ENCODE measurements at regions not wholly inside any gene's neighbourhood (a gene's known extent, or its start where the extent isn't known, plus 50 kb on each side); places are given as distances from the start of the nearest gene placed in this dataset.

DNA sequence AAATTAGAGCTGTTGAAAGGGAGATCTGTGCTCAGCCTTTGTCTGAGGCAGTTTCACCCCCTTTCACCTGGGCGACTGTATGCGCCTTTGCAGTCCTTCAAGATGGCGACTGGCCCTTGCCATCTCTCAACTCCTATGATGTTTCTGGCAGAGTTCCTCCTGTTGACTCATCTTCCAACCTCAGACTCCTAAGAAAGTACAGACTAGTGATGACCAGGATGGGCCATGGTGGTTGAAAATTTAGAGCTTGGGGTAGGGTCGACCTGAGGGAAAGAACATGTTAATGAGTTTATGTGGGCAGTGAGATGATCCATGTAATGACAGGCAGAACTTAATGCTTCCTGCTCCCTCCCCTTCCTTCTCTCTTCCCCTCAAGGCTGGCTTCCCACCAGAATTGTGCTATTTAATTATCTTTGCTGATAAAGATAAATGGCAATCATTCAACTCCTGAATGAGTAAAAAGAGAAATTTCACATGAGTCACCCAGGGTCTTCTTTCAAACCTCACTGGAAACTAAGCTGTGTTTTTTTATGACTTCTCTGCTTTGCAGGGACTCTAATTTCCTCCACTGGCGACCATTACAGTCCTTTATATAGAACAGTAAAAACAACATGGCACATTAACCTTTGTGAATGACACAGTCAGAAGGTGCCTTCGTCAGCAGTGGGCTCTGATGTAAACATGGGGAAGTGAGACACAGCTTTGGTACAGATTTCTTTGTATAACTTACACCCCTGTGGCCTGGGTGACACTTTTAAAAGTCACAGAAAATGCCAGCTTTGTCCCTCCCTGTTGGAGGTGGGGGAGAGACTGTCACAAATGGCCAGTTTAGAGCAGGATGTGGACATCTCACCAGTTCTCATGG lies 103.5 kb downstream of the SCP2D1 start:
- no peak overlapping the region for H3K4me3 Mint-ChIP-seq
- TF ChIP-seq, protein P1, sequence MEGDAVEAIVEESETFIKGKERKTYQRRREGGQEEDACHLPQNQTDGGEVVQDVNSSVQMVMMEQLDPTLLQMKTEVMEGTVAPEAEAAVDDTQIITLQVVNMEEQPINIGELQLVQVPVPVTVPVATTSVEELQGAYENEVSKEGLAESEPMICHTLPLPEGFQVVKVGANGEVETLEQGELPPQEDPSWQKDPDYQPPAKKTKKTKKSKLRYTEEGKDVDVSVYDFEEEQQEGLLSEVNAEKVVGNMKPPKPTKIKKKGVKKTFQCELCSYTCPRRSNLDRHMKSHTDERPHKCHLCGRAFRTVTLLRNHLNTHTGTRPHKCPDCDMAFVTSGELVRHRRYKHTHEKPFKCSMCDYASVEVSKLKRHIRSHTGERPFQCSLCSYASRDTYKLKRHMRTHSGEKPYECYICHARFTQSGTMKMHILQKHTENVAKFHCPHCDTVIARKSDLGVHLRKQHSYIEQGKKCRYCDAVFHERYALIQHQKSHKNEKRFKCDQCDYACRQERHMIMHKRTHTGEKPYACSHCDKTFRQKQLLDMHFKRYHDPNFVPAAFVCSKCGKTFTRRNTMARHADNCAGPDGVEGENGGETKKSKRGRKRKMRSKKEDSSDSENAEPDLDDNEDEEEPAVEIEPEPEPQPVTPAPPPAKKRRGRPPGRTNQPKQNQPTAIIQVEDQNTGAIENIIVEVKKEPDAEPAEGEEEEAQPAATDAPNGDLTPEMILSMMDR (IDR thresholded peaks at IDR 0.05; ENCODE audit: unreplicated experiment in 3 of 3), result no peak
- peaks cover 29% of the 10 kb centered on the region for H3K4me1 Mint-ChIP-seq
- H3K27ac Mint-ChIP-seq, result peak overlapping the region; percentile 52 to 83 (median 67)
- H3K9me3 Mint-ChIP-seq, result no peaks in the 10 kb centered on the region
- H3K27me3 Mint-ChIP-seq (ENCODE audit: low read depth), result peaks cover 2% of the 10 kb centered on the region
- no peaks in the 10 kb centered on the region for H3K36me3 Mint-ChIP-seq (ENCODE audit: low read depth)

DNA sequence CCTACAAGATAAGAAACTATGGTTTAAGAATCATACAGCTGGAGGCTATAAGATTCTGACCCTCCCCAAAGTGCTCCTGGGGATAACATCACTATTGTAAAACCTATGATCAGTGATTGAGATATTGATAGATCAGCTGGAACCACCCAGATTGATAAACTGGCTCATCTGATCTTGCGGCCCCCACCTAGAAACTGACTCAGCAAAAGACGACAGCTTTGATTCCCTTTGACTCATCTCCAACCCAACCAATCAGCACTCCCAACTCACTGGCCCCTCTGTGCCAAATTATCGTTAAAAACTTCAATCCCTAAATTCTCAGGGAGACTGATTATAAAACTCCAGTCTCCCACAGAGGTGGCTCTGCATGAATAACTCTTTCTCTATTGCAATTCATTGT lies 106.4 kb downstream of the SCP2D1 start:
- Mint-ChIP-seq H3K27me3 (ENCODE audit: low read depth) (peaks cover 8% of the 10 kb centered on the region), H3K4me1 (peaks cover 29% of the 10 kb centered on the region), H3K4me3 (no peak overlapping the region), H3K27ac (peak overlapping the region in 2 of 3 experiments; percentile 39 to 60), H3K9me3 (no peaks in the 10 kb centered on the region), H3K36me3 (ENCODE audit: low read depth) (no peaks in the 10 kb centered on the region)
- TF ChIP-seq, protein P1 (IDR thresholded peaks at IDR 0.05; ENCODE audit: unreplicated experiment in 3 of 3), result no peak

DNA sequence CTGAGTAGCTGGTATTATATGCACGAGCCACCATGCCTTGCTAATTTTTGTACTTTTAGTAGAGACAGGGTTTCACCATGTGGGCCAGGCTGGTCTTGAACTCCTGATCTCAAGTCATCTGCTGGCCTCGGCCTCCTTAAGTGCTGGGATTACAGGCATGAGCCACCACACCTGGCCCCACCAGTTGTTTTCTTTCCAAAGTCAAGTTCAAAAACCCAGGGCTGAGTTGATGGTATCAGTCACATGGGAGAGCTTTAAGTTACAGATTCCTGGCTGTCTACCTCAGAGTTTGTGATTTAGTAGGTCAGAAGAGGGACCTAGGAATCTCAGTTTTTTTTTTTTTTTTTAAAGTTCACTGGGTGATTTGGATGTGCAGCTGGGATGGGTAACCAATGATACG lies 107.7 kb downstream of the SCP2D1 start:
- Mint-ChIP-seq H3K9me3 (no peaks in the 10 kb centered on the region), H3K27me3 (ENCODE audit: low read depth) (peaks cover 8% of the 10 kb centered on the region), H3K27ac (no peak overlapping the region), H3K36me3 (ENCODE audit: low read depth) (no peaks in the 10 kb centered on the region), H3K4me1 (peaks cover 32% of the 10 kb centered on the region), H3K4me3 (no peak overlapping the region)
- TF ChIP-seq, protein P1 (IDR thresholded peaks at IDR 0.05; ENCODE audit: unreplicated experiment in 3 of 3), result no peak

- Mint-ChIP-seq H3K27me3 (ENCODE audit: low read depth) (peaks cover 8% of the 10 kb centered on the region), H3K4me1 (peaks cover 26% of the 10 kb centered on the region), H3K4me3 (no peak overlapping the region), H3K9me3 (no peaks in the 10 kb centered on the region), H3K36me3 (ENCODE audit: low read depth) (no peaks in the 10 kb centered on the region), H3K27ac (peak overlapping the region in 1 of 3 experiments; percentile 58)
- TF ChIP-seq, protein P1 (IDR thresholded peaks at IDR 0.05; ENCODE audit: unreplicated experiment in 3 of 3), result no peak
Measured at GRCh38 chr20:18922251-18922650, 108.7 kb downstream of the SCP2D1 start.

GRCh38 chr20:18922898-18923297 lies 109.3 kb downstream of the SCP2D1 start:
- Mint-ChIP-seq H3K9me3 (no peaks in the 10 kb centered on the region), H3K4me3 (no peak overlapping the region)

More at GRCh38 chr20:18922898-18923297, 109.3 kb downstream of the SCP2D1 start:
- no peaks in the 10 kb centered on the region for H3K36me3 Mint-ChIP-seq (ENCODE audit: low read depth)
- TF ChIP-seq, protein P1 (IDR thresholded peaks at IDR 0.05; ENCODE audit: unreplicated experiment in 3 of 3), result no peak
- peaks cover 8% of the 10 kb centered on the region for H3K27me3 Mint-ChIP-seq (ENCODE audit: low read depth)
- H3K4me1 Mint-ChIP-seq, result peaks cover 19% of the 10 kb centered on the region
- no peak overlapping the region for H3K27ac Mint-ChIP-seq
